HG03439 (cell line): ENCODE measurements at regions not wholly inside any gene's neighbourhood (a gene's known extent, or its start where the extent isn't known, plus 50 kb on each side); places are given as distances from the start of the nearest gene placed in this dataset.

Experiments
- ATAC-seq: cut with Tn5 transposase; IDR thresholded peaks from one replicate; pipeline ENCODE4 v1.9.1; 2021; ENCODE audit warnings: mild to moderate bottlenecking, moderate library complexity; ENCODE audit not compliant: unreplicated experiment

GRCh38 chr6:10060004-10060403 is 354.9 kb downstream of the TFAP2A start:
- ATAC-seq: no peak

DNA sequence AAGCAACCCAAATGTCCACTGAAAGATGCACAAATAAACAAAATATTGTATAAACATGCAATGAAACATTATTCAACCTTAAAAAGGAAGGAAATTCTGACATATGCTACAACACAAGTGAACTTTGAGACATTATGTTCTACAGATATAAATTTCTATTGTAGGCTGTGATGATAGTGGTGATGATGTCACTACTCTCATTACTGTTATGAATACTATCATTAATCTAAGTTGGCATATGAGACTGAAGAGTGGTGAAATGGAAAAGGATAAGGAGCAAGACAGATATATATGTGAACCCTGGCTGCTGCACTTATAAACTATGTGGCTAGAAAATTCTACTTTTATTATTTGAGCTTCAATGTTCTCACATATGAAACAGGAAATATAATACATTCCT is 360.2 kb downstream of the TFAP2A start:
- ATAC-seq: no peak

DNA sequence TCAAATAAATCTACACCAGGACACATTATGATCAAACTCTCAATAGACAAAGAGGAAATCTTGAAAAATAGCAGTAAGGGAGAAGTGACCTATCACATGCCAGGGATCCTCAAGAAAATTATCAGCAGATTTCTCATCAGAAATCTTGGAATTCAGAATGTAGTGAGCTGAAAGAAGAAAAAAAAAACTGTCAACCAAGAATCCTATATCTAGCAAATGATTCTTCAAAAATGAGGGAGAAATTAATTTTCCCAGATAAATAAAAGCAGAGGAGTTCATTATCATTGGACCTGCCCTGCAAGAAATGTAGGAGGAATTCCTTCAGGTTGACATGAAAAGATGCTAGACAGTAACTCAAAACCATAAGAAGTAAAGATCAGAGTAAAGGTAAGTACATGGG is 363.6 kb downstream of the TFAP2A start:
- no peak for ATAC-seq

DNA sequence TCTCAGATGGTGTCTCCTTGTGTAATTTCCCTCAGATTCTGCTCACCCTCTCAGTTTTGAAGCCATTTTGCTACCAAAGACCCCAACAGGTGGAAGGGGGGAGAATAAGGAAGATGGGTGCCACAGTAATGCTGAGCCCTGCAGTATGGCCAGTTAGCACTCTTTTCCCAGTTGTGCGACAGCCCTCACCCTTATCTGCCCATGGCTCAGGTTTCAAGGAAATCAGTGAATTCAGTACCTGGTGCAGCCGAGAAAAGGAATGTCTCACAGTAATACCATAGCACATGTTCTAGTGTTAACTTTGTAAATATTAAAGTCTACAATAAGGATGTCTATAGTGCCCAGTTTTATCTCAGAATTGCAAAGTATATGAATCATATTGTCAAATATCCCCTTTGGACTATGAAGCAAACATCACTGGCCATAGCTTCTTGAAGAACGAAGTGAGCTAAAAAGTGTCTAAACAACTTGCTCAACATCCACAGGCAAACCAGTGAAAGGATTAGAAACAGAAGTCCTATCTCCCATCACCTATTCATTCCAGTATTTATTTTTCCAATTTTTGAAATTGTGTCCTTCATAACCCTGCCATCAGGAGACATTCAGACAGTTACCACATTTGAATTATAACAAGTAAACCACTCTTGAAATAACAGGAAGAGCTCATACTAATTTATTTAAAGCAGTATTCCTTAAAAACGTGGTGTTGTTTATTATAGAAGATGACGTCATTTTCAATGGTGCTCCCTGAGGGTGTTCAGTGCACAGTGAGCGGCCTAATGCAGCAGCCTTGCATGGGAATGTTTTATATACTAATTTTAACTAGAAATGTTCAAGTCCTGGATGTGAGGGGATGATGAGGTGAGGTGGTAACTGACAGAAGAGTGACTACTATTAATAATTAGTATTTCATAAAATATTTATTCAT is 366.2 kb downstream of the TFAP2A start:
- no peak for ATAC-seq

DNA sequence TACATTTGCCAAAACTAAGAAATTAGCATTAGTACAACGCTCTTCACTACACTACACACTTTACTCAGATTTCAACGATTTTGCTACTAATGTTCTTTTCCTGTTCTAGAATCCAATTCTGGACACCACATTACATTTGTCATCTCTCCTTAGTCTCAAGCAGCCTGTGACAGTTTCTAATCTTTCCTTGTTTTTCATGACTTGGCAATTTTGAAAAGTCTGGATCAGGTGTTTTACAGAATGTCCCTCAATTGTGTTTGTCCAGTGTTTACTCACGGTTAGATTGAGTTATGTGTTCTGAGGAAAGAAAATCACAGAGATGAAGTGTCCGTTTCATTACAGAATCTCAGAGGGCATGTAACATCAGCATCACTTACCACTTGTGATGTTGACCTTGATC is 372.6 kb downstream of the TFAP2A start:
- ATAC-seq: no peak

GRCh38 chr6:10033223-10033829 is 381.5 kb downstream of the TFAP2A start:
- ATAC-seq: no peak

- ATAC-seq: no peak
Observed at GRCh38 chr6:10031617-10032016, 383.3 kb downstream of the TFAP2A start.

DNA sequence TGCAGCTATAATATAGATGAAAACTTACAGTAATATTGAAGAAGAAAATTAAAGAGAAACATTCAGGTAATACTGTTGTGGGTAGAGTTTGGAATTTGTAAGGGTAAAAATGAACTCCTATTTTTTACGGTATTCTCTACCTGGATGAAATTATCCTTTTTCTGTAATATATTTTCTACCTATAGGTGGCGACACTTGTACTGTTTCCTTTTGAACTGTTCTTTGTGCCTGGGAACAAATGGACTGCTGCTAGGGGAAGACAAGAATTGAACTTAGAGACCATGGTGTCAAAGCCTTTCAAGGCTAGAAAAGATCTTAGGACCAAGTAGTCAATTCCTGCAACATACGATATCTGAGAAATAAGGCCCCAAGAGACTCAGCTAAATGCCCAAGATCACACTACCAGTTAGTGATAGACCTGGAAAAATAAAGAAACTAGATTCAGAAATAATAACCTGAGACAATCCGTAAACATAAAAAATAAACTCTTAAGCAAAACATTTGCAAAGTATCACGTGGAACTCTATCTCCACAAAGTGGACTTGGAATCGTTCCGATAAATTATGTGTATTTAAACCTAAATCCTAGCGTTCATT is 383.8 kb downstream of the TFAP2A start:
- no peak for ATAC-seq

DNA sequence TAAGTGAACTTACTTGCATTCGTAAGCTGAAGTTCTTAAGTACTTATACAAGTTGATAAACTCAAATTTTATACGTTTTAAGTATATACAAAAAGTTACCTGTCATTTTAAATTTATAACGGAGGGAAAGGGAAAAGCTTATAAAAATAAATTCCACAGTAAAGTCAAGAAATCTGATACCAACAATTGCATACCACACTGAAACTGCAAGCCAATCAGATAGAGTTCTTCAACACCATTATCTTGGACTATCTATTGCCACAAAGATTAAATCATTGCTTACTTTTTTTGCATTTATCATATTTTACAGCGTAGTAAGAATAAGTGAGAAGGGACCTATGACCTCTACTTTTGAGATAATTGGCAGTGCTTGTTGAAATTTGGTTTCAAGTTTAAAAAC is 386.7 kb downstream of the TFAP2A start:
- no peak for ATAC-seq

- no peak for ATAC-seq
Observed at GRCh38 chr6:10019851-10020250, 395.0 kb downstream of the TFAP2A start.

DNA sequence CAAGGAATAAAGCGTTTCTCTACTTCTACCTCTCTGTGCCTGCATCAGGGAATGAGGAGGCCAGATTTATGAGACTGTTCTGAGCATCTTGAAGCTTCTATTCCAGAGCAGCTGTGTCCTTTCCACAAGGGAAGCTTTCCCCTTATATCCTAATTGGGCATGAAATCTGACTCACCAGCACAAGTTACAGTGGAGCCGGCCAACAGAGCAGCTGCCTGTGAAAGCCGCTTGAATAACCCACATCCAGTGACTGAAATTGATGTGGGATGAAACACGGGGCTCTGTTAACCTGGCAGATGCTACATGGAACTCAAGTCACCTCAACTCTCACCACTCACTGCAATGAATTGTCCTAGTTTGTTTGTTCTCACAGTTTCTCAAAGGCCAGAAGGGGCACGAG is 400.3 kb downstream of the TFAP2A start:
- no peak for ATAC-seq

GRCh38 chr6:10000551-10000950 is 414.3 kb downstream of the TFAP2A start:
- ATAC-seq: no peak

DNA sequence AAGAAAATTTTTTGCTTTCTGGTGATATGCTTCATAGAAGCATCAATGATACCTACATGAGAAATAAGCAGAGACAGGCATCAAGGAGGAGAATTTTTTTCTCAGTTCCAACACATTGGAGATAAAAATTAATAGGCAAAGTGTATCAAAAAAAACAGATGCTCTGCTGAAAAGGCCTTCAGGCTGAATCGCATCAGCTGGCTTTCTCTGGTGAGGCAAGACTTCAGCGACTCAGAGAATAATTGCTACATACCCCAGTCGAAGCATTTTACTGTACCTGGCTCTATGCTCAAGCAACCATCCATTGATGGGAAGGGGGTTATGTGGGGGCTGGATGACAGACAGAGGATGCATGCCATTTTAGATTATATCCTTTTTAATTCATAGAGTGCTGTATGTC is 415.1 kb downstream of the TFAP2A start:
- no peak for ATAC-seq

DNA sequence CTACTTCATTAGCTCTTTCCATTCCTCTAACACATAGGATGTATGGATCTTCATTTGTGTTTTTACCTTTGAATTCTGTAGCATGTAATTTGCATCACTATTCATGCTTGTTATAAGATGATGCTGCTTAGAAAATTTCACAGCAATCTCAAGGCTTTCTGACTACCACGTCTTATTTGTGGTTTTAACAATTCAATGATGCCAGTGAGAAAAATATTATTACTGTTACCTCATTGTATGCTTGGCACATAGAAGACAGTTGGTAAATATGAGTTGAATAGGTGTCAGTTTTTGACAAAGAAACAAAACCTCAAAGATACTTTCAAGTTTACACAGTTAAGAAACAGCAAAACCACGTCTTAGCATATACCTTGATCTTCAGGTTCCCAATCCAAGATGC is 428.6 kb downstream of the TFAP2A start:
- ATAC-seq: no peak

DNA sequence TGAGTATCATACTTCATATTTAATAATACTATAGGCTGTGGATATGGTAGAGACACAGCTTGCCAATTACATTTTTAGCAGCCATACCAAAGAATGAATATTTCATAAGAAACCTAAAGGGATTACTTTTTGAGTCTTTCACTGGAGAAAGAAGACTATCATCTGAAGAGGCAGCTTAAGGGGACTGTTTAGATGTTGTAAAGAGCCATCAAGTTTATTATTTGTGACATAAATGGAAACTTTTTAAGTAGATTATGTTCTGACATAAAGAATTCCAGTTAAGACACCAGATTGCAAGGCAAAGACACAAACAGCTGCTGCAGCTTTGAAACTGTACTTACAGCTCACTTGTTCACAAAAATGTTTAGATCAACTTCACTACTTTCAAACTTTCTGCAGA is 429.4 kb downstream of the TFAP2A start:
- no peak for ATAC-seq

GRCh38 chr6:9984607-9985006 is 430.3 kb downstream of the TFAP2A start:
- no peak for ATAC-seq

DNA sequence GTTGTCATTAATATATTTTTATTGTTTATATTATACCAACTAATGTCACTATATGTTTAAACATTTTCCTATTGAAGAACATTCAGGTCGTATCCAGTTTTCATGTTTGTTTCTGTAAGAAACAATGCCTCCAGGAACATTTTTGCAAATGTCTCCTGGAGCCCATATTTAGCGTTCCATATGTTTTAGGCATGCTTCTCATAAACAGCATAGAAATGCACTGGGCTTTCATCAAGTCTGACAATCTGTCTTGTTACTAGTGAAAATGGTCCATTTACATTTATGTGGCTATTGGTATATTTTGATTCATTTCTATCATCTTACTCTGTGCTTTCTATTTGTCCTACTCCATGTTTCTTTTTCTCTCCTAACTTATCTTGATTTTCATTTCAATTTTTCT is 431.7 kb downstream of the TFAP2A start:
- no peak for ATAC-seq

DNA sequence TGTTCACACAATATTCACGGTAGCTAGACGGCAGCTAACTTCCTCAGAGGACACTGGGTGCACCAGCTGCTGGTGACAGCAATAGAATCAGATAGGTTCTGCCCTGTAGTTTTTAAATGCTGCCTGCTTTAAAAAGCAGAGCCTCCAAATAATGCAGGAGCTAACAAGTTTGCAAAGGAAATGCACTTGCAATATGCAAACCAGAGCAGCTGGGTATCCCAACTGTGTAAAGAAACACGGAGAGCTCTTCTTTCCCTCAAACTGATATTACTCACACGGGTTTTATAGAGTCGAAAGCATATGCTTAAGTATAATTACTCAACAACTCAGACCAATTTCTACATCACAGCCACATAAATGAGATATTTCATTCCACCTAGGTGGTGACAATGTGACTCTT is 432.7 kb downstream of the TFAP2A start:
- ATAC-seq: no peak

DNA sequence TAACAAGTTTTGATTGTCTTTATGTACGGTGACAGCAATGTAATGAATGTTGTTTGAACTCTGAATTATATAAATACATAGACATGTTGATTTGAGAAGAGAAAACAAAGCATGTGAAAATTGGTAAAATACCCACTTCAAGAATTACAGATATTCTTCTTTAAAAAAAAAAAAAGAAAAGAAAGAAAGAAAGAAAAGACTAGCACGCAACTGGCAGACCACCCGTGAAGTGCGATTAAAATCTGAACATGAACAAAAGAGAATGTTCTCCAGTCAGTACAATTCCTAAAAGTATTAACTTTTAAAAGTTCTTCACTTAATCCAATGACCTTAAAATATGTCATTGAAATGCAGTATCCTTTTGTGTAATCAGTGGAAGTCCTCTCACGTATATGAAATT is 434.9 kb downstream of the TFAP2A start:
- no peak for ATAC-seq

DNA sequence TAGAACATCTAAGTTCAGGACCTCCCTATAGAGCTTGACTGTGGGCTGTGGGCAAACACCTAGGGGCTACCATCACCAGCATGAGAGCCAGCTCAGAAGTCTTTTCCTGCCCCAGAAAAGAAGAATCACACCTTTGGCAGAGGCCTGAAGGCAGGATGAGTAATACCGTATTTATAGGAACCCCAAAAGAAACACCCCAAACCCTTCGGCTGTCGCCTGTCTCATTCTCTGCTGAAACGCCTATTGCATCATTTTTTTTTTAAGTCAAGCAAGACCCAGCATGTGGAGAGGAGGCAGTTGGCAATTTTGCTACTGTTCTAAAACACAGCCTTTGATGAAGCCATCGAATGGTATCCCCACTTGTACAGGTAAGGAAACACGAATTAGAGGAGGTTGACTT is 436.4 kb downstream of the TFAP2A start:
- no peak for ATAC-seq

- no peak for ATAC-seq
Observed at GRCh38 chr6:9977411-9977810, 437.5 kb downstream of the TFAP2A start.

DNA sequence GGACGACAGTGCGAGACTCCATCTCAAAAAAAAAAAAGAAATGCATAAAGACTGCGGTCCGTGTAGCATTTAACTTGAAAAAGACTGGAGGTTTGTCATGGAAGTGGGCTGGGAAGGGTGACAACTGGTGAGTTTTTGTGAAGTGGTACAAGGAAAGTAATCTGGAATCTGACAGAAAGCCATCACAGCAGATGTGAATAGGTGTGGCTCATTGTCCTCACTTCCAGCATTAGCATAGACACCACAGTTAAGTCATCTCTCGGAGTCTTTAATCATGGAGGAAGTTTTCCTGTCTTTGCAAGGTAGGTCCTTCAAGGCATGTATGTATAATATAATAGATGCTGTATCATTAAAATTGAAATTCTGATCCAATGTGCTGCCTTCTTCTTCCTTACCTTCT is 453.2 kb downstream of the TFAP2A start:
- ATAC-seq: no peak
